HG02571 (cell line): ENCODE measurements at regions not wholly inside any gene's neighbourhood (a gene's known extent, or its start where the extent isn't known, plus 50 kb on each side); places are given as distances from the start of the nearest gene placed in this dataset.
A peak's percentile ranks its signal among the peaks of the same experiment; 100 is the strongest.

Source experiments
- ATAC-seq: cut with Tn5 transposase; IDR thresholded peaks from one replicate; pipeline ENCODE4 v1.9.1; 2021; ENCODE audit warnings: mild to moderate bottlenecking, moderate library complexity; ENCODE audit not compliant: unreplicated experiment

GRCh38 chr6:139765825-139766285 lies 391.4 kb upstream of the CITED2 start:
- no peak for ATAC-seq

DNA sequence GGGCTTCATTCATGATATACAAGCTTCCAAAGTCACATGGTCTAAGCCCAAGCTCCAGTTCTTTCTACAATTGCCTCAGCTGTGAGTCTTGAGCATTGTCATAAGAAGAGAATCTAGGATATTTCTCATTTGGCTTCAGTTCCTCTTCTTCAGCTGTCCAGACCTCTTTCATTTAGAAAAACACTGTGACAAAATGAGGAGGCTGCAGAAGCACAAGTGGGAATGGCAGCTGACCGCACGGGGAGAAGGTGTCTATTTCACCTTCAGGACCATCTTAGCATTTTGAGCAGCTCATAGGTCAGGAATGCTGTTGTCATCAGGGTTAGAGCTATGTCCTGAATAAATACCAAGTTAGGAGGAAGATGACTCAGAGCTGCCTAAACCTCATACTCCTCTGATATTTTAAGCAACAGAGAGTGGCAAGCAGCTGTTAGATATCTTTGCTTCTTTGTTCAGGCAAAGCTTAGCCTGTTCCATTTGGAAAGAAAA lies 390.1 kb upstream of the CITED2 start:
- peak; percentile 87 for ATAC-seq

DNA sequence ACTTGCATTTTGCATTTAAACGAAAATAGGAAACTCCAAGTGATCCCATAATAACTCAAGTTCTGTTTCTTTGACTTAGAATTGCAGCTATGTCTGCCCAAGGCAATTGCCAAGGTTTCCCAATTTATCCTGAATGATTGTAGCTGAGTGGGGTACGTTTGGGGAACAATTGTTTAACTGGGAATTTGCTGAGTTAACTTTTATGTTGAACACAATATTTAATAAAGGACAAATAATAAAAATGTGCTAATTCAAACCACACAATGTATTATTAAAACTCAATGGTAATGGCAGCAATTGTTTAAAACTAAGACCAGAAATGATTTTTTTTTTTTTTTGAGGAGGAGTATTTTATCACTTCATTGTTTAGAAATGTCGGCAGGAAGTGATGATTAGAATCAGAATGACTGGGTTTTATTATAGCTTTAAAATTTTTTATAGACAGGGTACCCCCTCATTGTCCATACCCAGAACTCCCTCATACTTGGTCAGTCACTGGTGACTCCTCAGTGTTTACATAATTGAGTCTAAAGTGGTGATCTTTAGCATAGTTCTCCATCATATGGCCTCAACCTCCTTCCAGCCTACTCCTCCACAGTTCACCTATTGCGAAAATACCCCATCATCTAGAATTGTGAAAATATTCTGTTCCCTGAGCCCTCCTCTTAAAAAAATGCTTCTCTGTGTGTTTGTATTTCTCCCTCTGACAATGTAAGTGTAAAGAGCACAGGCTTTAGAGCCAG lies 389.2 kb upstream of the CITED2 start:
- ATAC-seq = no peak

GRCh38 chr6:139762587-139763031 lies 388.2 kb upstream of the CITED2 start:
- ATAC-seq = no peak

GRCh38 chr6:139760128-139760527 lies 385.7 kb upstream of the CITED2 start:
- ATAC-seq = no peak

GRCh38 chr6:139759086-139759485 lies 384.6 kb upstream of the CITED2 start:
- ATAC-seq = no peak

- ATAC-seq = no peak
Observed at GRCh38 chr6:139758209-139758611, 383.8 kb upstream of the CITED2 start.

- no peak for ATAC-seq
Observed at GRCh38 chr6:139757784-139758183, 383.3 kb upstream of the CITED2 start.

GRCh38 chr6:139756381-139756780 lies 381.9 kb upstream of the CITED2 start:
- ATAC-seq = no peak

DNA sequence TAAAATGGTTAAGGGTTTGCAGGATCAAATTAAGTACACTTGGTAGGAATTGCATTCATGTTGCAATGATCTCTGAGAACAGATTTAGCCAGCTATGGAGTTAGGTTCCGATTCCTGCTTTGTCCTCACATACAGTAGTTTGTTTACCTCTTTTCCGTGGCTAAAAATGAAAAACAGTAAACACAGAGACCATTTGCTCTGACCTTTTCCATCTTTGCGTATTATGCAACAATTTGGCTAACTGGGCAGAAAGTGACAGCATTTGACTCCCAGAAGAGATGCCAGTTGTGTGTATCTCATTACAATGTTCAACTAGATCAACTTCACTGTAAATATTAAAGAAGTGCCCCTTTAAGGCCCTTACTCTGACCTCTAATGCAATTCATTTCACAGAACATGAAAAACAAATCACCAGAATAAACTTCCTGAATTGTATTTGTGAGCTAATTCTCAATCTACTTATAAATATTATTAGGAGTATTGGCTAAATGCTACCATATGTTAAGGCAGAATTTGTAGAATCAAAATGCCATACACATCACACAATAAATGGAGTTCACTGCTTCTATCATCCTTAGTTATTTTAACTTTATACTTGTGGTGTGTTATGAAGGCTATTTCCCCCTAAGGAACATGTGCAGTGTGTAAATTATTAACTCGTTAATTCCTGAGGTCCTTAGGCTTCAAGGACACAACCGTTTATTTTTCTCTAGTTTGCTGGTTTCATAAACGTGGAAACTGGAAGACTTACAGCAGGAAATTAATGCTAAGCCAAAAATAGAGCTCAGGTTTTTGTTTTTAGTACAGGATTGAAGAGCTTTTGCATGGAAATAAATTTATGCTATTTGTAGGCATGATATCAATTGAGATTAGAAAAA lies 380.7 kb upstream of the CITED2 start:
- ATAC-seq = no peak

- no peak for ATAC-seq
Observed at GRCh38 chr6:139753198-139753861, 378.9 kb upstream of the CITED2 start.

DNA sequence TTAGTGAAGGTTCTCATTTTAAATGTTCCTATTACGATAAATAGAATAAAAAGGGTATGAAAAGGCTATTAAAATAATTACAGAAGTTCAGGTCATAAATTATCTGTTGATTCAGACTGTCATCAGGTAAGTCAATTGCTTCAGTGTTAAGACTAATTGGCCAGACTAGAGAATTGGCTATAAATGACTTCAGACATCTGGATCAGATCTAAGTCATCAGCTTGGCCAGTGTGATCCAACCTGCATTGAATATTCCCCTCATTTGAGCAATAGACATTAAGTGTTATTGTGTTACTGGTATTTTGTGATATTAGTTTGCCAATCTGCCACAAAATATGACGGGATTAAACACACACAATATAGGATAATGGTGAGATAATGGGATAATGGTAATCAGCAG lies 377.6 kb upstream of the CITED2 start:
- ATAC-seq = no peak

GRCh38 chr6:139751179-139751578 lies 376.7 kb upstream of the CITED2 start:
- ATAC-seq = no peak

DNA sequence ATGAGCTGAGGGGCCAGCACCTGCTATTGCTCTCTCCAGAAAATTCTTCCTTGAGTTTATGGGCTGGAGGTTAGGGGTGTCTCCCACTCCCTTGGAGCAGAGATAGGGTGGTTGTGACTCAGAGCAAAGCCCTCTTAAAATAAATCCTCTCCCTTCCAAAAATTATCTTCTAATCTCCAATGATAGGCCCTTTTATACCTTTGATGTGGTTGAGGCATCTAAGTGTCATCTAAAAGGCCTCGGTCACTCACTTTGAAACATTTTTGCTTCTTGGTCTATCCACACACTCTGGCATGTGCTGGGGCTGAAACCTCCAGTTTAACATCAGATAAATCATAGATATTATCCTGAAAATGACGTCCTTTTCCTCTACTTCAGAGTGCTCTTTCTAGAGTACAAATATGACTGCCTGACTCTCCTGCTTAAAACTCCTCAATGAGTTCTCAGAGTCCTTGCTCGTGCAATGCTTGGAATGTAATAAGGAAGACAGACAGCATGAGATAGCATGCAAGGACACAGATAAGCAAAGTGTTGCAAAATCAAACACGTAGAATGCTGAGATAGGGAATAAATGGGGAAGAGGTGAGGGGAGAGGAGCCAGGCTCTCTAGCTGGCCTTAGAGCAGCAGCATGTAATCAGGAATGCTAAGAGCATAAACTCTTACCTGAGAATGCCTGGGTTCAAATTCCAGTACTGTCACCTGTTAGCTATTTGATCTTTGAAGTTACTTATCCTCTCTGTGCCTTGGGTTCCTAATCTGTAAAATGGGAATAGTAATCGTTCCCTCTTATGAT lies 374.1 kb upstream of the CITED2 start:
- ATAC-seq = no peak

DNA sequence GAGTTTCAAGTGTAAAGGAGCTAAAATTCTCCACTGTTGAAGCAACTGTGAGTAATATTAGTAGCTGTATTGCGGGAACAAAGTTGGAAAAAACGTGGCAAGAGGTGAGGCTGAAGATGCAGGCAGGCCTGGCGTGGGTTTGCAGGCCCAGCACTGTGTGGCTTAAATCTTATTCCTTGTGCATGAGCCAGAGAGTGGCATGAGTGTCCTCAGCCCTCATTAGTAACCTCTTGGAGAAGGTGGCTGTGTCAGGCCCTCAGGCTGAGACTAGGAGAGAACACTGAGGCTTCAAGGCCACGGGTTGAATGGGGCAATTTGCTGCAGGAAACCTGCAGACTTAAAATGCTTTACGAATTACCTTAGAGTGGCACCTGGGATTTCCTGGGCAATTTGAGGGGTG lies 372.7 kb upstream of the CITED2 start:
- ATAC-seq = no peak

DNA sequence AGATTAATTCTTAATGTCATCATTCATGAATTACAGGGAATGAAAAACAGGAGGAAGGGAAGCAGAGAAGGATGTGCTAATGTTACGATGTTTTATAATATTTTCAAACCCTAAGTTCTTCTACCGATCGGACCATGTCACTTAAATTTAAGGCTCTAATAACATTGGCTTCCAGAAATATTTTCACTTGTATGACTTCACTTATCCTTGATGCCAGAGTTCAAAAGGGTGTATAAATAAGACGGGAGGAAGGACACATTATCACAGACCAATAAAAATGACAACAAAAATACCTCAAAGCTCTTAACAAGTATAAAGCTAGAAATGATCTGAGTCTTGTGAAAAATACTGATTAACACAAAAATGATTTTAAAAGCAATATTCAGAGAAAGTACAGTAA lies 370.4 kb upstream of the CITED2 start:
- ATAC-seq = no peak

GRCh38 chr6:139743664-139744437 lies 369.4 kb upstream of the CITED2 start:
- ATAC-seq = no peak

GRCh38 chr6:139742671-139743070 lies 368.2 kb upstream of the CITED2 start:
- no peak for ATAC-seq

- ATAC-seq = no peak
Observed at GRCh38 chr6:139738801-139739455, 364.5 kb upstream of the CITED2 start.
